ENCODE measurements at regions not wholly inside any gene's neighbourhood (a gene's known extent, or its start where the extent isn't known, plus 50 kb on each side); places are given as distances from the start of the nearest gene placed in this dataset.
"Not testable (repeated sequence)": the region's sequence is repeated elsewhere in the genome, so short reads cannot be mapped to it uniquely, and the experiment has no call there.

- Histone ChIP-seq H3K79me2 (ENCODE audit: control insufficient read depth, insufficient read depth, low read length) (no peaks in the 10 kb centered on the region), H4K20me1 (ENCODE audit: control insufficient read depth, extremely low read depth, insufficient read depth, low read length) (no peaks in the 10 kb centered on the region), H3K4me2 (ENCODE audit: control insufficient read depth, extremely low read depth, insufficient read depth, low read depth, low read length) (no peak overlapping the region), H3K4me1 (ENCODE audit: control insufficient read depth, extremely low read depth, insufficient read depth, low read length) (no peaks in the 10 kb centered on the region), H3K36me3 (ENCODE audit: control insufficient read depth in 2 of 2, extremely low read depth in 1 of 2, insufficient read depth in 2 of 2, low read length in 2 of 2) (no peaks in the 10 kb centered on the region), H2AFZ (ENCODE audit: control insufficient read depth, low read length) (no peak overlapping the region), H3K4me3 (ENCODE audit: control insufficient read depth in 2 of 3, extremely low read depth in 1 of 3, insufficient read depth in 2 of 3, low read depth in 1 of 3, low read length in 3 of 3) (no peak overlapping the region), H3K9ac (ENCODE audit: control insufficient read depth, extremely low read depth, insufficient read depth, low read length) (no peak overlapping the region), H3K27me3 (ENCODE audit: control insufficient read depth, extremely low read depth, insufficient read depth, low read length) (no peaks in the 10 kb centered on the region), H3K9me3 (ENCODE audit: control insufficient read depth, low read depth, low read length) (no peaks in the 10 kb centered on the region), H3K27ac (ENCODE audit: control insufficient read depth, insufficient read depth, low read length) (no peak overlapping the region), H3K9me1 (ENCODE audit: control insufficient read depth, extremely low read depth, insufficient read depth, low read length) (no peaks in the 10 kb centered on the region)
- TF ChIP-seq, protein P1, sequence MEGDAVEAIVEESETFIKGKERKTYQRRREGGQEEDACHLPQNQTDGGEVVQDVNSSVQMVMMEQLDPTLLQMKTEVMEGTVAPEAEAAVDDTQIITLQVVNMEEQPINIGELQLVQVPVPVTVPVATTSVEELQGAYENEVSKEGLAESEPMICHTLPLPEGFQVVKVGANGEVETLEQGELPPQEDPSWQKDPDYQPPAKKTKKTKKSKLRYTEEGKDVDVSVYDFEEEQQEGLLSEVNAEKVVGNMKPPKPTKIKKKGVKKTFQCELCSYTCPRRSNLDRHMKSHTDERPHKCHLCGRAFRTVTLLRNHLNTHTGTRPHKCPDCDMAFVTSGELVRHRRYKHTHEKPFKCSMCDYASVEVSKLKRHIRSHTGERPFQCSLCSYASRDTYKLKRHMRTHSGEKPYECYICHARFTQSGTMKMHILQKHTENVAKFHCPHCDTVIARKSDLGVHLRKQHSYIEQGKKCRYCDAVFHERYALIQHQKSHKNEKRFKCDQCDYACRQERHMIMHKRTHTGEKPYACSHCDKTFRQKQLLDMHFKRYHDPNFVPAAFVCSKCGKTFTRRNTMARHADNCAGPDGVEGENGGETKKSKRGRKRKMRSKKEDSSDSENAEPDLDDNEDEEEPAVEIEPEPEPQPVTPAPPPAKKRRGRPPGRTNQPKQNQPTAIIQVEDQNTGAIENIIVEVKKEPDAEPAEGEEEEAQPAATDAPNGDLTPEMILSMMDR (optimal IDR thresholded peaks at IDR 0.05 in 1 of 3, IDR thresholded peaks at IDR 0.05 in 1 of 3, conservative IDR thresholded peaks at IDR 0.05 in 1 of 3; ENCODE audit: extremely low read depth in 1 of 3, insufficient read depth in 2 of 3, low read length in 3 of 3), result no peak
- no peak for TF ChIP-seq EZH2 (IDR thresholded peaks at IDR 0.05; ENCODE audit: low read length)
- FAIRE-seq (no peak), DNase-seq (ENCODE audit: low read depth, low spot score) (no peak)
- dilution Hi-C loops (cut with MboI; ENCODE audit: extremely low pct_ligation_motif_present, low sequenced_read_pairs), result no loop called here
Measured at GRCh38 chr13:67390462-67391086, 160.4 kb upstream of the PCDH9 start.

- dilution Hi-C loops (cut with MboI; ENCODE audit: extremely low pct_ligation_motif_present, low sequenced_read_pairs), result no loop called here
- no peak for FAIRE-seq
Measured at GRCh38 chr13:67389171-67389570, 159.0 kb upstream of the PCDH9 start.

GRCh38 chr13:67383109-67383757, 153.1 kb upstream of the PCDH9 start:
- dilution Hi-C loops (cut with MboI; ENCODE audit: extremely low pct_ligation_motif_present, low sequenced_read_pairs); H3K4me2 ChIP-seq (ENCODE audit: control insufficient read depth, extremely low read depth, insufficient read depth, low read depth, low read length); H3K27me3 ChIP-seq (ENCODE audit: control insufficient read depth, extremely low read depth, insufficient read depth, low read length); H3K79me2 ChIP-seq (ENCODE audit: control insufficient read depth, insufficient read depth, low read length); FAIRE-seq; H3K9me3 ChIP-seq (ENCODE audit: control insufficient read depth, low read depth, low read length); DNase-seq (ENCODE audit: low read depth, low spot score); H3K36me3 ChIP-seq (ENCODE audit: control insufficient read depth in 2 of 2, extremely low read depth in 1 of 2, insufficient read depth in 2 of 2, low read length in 2 of 2); H2AFZ ChIP-seq (ENCODE audit: control insufficient read depth, low read length); H3K9ac ChIP-seq (ENCODE audit: control insufficient read depth, extremely low read depth, insufficient read depth, low read length); H3K4me3 ChIP-seq (ENCODE audit: control insufficient read depth in 2 of 3, extremely low read depth in 1 of 3, insufficient read depth in 2 of 3, low read depth in 1 of 3, low read length in 3 of 3); H3K4me1 ChIP-seq (ENCODE audit: control insufficient read depth, extremely low read depth, insufficient read depth, low read length); H3K27ac ChIP-seq (ENCODE audit: control insufficient read depth, insufficient read depth, low read length); H4K20me1 ChIP-seq (ENCODE audit: control insufficient read depth, extremely low read depth, insufficient read depth, low read length); H3K9me1 ChIP-seq (ENCODE audit: control insufficient read depth, extremely low read depth, insufficient read depth, low read length): not testable (repeated sequence)

More at GRCh38 chr13:67389171-67389570, 159.0 kb upstream of the PCDH9 start:
- Histone ChIP-seq H4K20me1 (ENCODE audit: control insufficient read depth, extremely low read depth, insufficient read depth, low read length) (no peaks in the 10 kb centered on the region), H3K79me2 (ENCODE audit: control insufficient read depth, insufficient read depth, low read length) (no peaks in the 10 kb centered on the region), H3K36me3 (ENCODE audit: control insufficient read depth in 2 of 2, extremely low read depth in 1 of 2, insufficient read depth in 2 of 2, low read length in 2 of 2) (no peaks in the 10 kb centered on the region), H3K9me1 (ENCODE audit: control insufficient read depth, extremely low read depth, insufficient read depth, low read length) (no peaks in the 10 kb centered on the region), H3K4me1 (ENCODE audit: control insufficient read depth, extremely low read depth, insufficient read depth, low read length) (no peaks in the 10 kb centered on the region), H3K4me2 (ENCODE audit: control insufficient read depth, extremely low read depth, insufficient read depth, low read depth, low read length) (no peak overlapping the region), H3K9me3 (ENCODE audit: control insufficient read depth, low read depth, low read length) (no peaks in the 10 kb centered on the region), H2AFZ (ENCODE audit: control insufficient read depth, low read length) (no peak overlapping the region), H3K9ac (ENCODE audit: control insufficient read depth, extremely low read depth, insufficient read depth, low read length) (no peak overlapping the region), H3K4me3 (ENCODE audit: control insufficient read depth in 2 of 3, extremely low read depth in 1 of 3, insufficient read depth in 2 of 3, low read depth in 1 of 3, low read length in 3 of 3) (no peak overlapping the region), H3K27me3 (ENCODE audit: control insufficient read depth, extremely low read depth, insufficient read depth, low read length) (no peaks in the 10 kb centered on the region), H3K27ac (ENCODE audit: control insufficient read depth, insufficient read depth, low read length) (no peak overlapping the region)
- TF ChIP-seq, protein P1 (optimal IDR thresholded peaks at IDR 0.05 in 1 of 3, IDR thresholded peaks at IDR 0.05 in 1 of 3, conservative IDR thresholded peaks at IDR 0.05 in 1 of 3; ENCODE audit: extremely low read depth in 1 of 3, insufficient read depth in 2 of 3, low read length in 3 of 3), result no peak
- no peak for TF ChIP-seq EZH2 (IDR thresholded peaks at IDR 0.05; ENCODE audit: low read length)
- DNase-seq (ENCODE audit: low read depth, low spot score), result no peak

Data from keratinocyte (primary cell).